H1 (cell line): ENCODE measurements at regions not wholly inside any gene's neighbourhood (a gene's known extent, or its start where the extent isn't known, plus 50 kb on each side); places are given as distances from the start of the nearest gene placed in this dataset.

Source experiments
- BCL11A ChIP-seq, 2 experiments: IDR thresholded peaks; one replicate each; pipeline ENCODE4 v1.6.1; 2011; ENCODE audit warnings: low read depth in 2 of 2, low read length in 2 of 2, mild to moderate bottlenecking in 2 of 2
- CEBPB ChIP-seq: IDR thresholded peaks from 2 replicates; pipeline ENCODE4 v1.6.1; 2012; ENCODE audit warnings: low read depth, low read length
- CHD7 ChIP-seq: fragments of 300-600 bp; sonication (generic); IDR thresholded peaks from 2 replicates; pipeline ENCODE4 v1.7.1; 2012; ENCODE audit warnings: low read length, moderate library complexity, mild to moderate bottlenecking, inconsistent platforms; ENCODE audit not compliant: insufficient replicate concordance
- RFX5 ChIP-seq: IDR thresholded peaks from 2 replicates; pipeline ENCODE4 v1.6.1; 2011; ENCODE audit warnings: low read depth, low read length, improper control_type of control experiment, borderline replicate concordance

GRCh38 chr4:123812066-123812390 is 415.4 kb downstream of the SPRY1 start (continued):
- TF ChIP-seq CHD7 (no peak), RFX5 (no peak), CEBPB (no peak), BCL11A (IDR thresholded peaks at IDR 0.05; ENCODE audit: low read depth in 2 of 2, low read length in 2 of 2) (no peak)
